SU-DHL-6 (cell line): ENCODE measurements at regions not wholly inside any gene's neighbourhood (a gene's known extent, or its start where the extent isn't known, plus 50 kb on each side); places are given as distances from the start of the nearest gene placed in this dataset.

Source experiments
- H2AFZ ChIP-seq: fragments of 200-600 bp; sonication (generic); 2 replicates; pipeline ENCODE4 v1.6.1; 2014; ENCODE audit warnings: low read depth, mild to moderate bottlenecking, moderate library complexity, mixed read lengths, antibody characterized with exemption, low read length; ENCODE audit not compliant: severe bottlenecking
- H3F3A ChIP-seq: fragments of 200-600 bp; shearing (Covaris generic); 2 replicates; pipeline ENCODE4 v1.6.0; 2016; ENCODE audit warnings: antibody characterized with exemption, mild to moderate bottlenecking; ENCODE audit not compliant: insufficient read depth
- H3K27ac ChIP-seq: fragments of 200-600 bp; sonication (generic); 2 replicates; pipeline ENCODE4 v1.5.1; 2016; ENCODE audit warnings: low read depth, mild to moderate bottlenecking, low read length, moderate library complexity, mixed read lengths
- H3K27me3 ChIP-seq: fragments of 200-600 bp; sonication (generic), shearing (Covaris generic); 2 replicates; pipeline ENCODE4 v1.6.0; 2014; ENCODE audit warnings: mild to moderate bottlenecking, low read length
- H3K36me3 ChIP-seq: fragments of 200-600 bp; sonication (generic); 2 replicates; pipeline ENCODE4 v1.6.1; 2014; ENCODE audit warnings: mild to moderate bottlenecking, low read length, mixed read lengths
- H3K4me2 ChIP-seq: fragments of 300-600, 200-600 bp; shearing (Covaris generic), sonication (generic); 2 replicates; pipeline ENCODE4 v1.6.0; 2014; ENCODE audit warnings: low read length, low read depth, mild to moderate bottlenecking; ENCODE audit not compliant: poor library complexity, severe bottlenecking
- H3K4me3 ChIP-seq: fragments of 200-600 bp; sonication (generic); 2 replicates; pipeline ENCODE4 v1.5.1; 2014; ENCODE audit warnings: antibody characterized with exemption, low read length, mild to moderate bottlenecking, mixed read lengths; ENCODE audit not compliant: insufficient read depth, poor library complexity, severe bottlenecking
- H3K79me2 ChIP-seq: fragments of 200-600 bp; sonication (generic); 2 replicates; pipeline ENCODE4 v1.6.1; 2014; ENCODE audit warnings: mild to moderate bottlenecking, low read length, moderate library complexity; ENCODE audit not compliant: insufficient read depth
- H3K9ac ChIP-seq: fragments of 200-600 bp; sonication (generic); 2 replicates; pipeline ENCODE4 v1.7.0; 2014; ENCODE audit warnings: mild to moderate bottlenecking, low read length
- H3K9me2 ChIP-seq: fragments of 200-600 bp; sonication (generic); replicated peaks from 2 replicates; pipeline ENCODE4 v1.6.1; 2014; ENCODE audit warnings: low read length; ENCODE audit not compliant: insufficient read depth
- H3K9me3 ChIP-seq: fragments of 200-600 bp; sonication (generic); 2 replicates; pipeline ENCODE4 v1.6.1; 2014; ENCODE audit warnings: low read length, mixed read lengths; ENCODE audit not compliant: insufficient read depth
- H4K20me1 ChIP-seq: fragments of 200-600 bp; sonication (generic); 2 replicates; pipeline ENCODE4 v1.6.1; 2014; ENCODE audit warnings: low read depth, mild to moderate bottlenecking, antibody characterized with exemption, low read length, moderate library complexity, mixed read lengths
- CTCF ChIP-seq: fragments of 200-600 bp; sonication (generic); IDR thresholded peaks from one replicate; pipeline ENCODE4 v1.5.1; 2017; ENCODE audit warnings: antibody characterized with exemption, mild to moderate bottlenecking, low read length, moderate library complexity; ENCODE audit not compliant: insufficient read depth, poor library complexity, severe bottlenecking
- EZH2phosphoT487 ChIP-seq: fragments of 200-600 bp; sonication (generic), shearing (Covaris generic); conservative IDR thresholded peaks from 2 replicates; pipeline ENCODE4 v1.6.1; 2018; ENCODE audit warnings: mild to moderate bottlenecking, antibody characterized with exemption, low read length, moderate library complexity, mixed read lengths

GRCh38 chr5:57650360-57651069 is 167.9 kb upstream of the ACTBL2 start:
- no peak overlapping the region for H2AFZ ChIP-seq
- H3K27ac ChIP-seq, result no peak overlapping the region
- no peak overlapping the region for H3K9ac ChIP-seq
- no peaks in the 10 kb centered on the region for H4K20me1 ChIP-seq
- H3K9me2 ChIP-seq, result no peaks in the 10 kb centered on the region
- no peaks in the 10 kb centered on the region for H3K36me3 ChIP-seq
- TF ChIP-seq CTCF (peak; percentile 62), EZH2phosphoT487 (no peak)
- H3K4me2 ChIP-seq, result no peak overlapping the region
- no peaks in the 10 kb centered on the region for H3K9me3 ChIP-seq
- H3K4me3 ChIP-seq, result no peak overlapping the region
- no peaks in the 10 kb centered on the region for H3K79me2 ChIP-seq
- no peaks in the 10 kb centered on the region for H3K27me3 ChIP-seq
- H3F3A ChIP-seq, result no peaks in the 10 kb centered on the region

GRCh38 chr5:57642698-57643097 is 160.1 kb upstream of the ACTBL2 start:
- TF ChIP-seq CTCF (no peak), EZH2phosphoT487 (no peak)
- no peak overlapping the region for H3K4me3 ChIP-seq

GRCh38 chr5:57642066-57642465 is 159.5 kb upstream of the ACTBL2 start:
- no peaks in the 10 kb centered on the region for H3F3A ChIP-seq
- H4K20me1 ChIP-seq, result no peaks in the 10 kb centered on the region
- H2AFZ ChIP-seq, result no peak overlapping the region
- TF ChIP-seq EZH2phosphoT487, result no peak
- no peak for TF ChIP-seq CTCF
- no peak overlapping the region for H3K27ac ChIP-seq
- no peaks in the 10 kb centered on the region for H3K36me3 ChIP-seq
- no peaks in the 10 kb centered on the region for H3K79me2 ChIP-seq
- H3K9me2 ChIP-seq, result no peaks in the 10 kb centered on the region
- no peak overlapping the region for H3K4me2 ChIP-seq
- H3K9me3 ChIP-seq, result no peaks in the 10 kb centered on the region
- no peak overlapping the region for H3K4me3 ChIP-seq
- no peak overlapping the region for H3K9ac ChIP-seq
- H3K27me3 ChIP-seq, result no peaks in the 10 kb centered on the region

More at GRCh38 chr5:57642698-57643097, 160.1 kb upstream of the ACTBL2 start:
- Histone ChIP-seq H3K79me2 (no peaks in the 10 kb centered on the region), H2AFZ (no peak overlapping the region), H3K27ac (no peak overlapping the region), H4K20me1 (no peaks in the 10 kb centered on the region), H3K36me3 (no peaks in the 10 kb centered on the region), H3K9ac (no peak overlapping the region), H3K27me3 (no peaks in the 10 kb centered on the region), H3K9me2 (no peaks in the 10 kb centered on the region), H3F3A (no peaks in the 10 kb centered on the region), H3K9me3 (no peaks in the 10 kb centered on the region), H3K4me2 (no peak overlapping the region)
